ENCODE measurements at regions not wholly inside any gene's neighbourhood (a gene's known extent, or its start where the extent isn't known, plus 50 kb on each side); places are given as distances from the start of the nearest gene placed in this dataset.

DNA sequence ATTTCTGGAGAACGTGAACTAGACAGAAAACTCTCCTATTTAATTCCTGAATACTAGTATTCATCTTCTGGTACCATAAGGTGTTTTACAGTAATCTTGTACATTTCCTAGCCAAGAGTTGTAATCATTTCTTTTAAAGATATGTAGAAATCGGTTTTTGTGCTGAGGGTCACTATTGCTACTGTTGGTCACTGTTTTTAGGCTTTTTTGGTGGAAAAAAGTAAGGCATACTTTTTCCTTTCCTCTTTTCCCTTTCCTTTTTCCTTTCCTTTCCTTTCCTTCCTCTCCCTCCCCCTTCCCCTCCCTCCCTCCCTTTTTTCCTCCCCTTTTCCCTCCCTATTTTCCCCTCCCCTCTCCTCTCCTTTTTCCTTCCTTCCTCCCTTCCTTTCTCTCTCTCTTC, 706.4 kb upstream of the GOT2 start:
- no peak for DNase-seq

DNA sequence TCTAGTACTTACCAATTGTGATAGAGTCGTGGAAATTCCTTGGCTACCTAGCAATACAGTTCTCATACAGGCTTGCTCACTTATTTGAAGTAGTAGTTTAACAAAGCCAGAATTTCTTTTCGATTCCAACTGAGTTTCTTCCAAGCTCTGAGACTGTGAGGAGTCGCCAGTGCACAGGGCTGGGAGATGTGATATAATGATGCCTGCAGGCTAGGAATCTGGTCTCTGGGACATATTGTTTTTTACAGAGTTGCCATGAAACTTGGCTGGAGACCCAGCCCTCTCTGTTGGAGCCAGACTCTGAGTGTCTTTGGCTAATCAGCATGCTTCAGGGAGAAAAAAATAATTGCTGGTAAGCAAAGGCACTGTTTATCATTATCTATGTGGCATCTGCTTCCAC, 698.8 kb upstream of the GOT2 start:
- DNase-seq: no peak

DNA sequence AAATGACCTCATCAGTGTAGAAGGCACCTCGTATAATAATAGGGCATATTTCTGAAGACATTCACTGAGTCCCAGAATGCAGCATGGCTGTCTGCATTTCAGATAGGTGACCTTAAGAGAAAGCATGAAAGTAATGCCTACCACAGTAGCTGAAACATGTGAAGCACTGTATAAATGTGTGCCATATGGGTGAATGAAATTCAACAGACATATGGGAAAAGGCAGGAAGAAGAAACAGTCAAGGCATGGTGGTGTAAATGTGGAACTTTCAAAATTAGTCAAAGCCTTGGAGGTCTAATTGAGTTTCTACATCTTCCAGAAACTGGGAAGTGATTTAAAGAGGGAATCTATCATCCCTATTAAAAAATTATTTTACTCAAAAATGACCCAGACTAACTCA, 698.2 kb upstream of the GOT2 start:
- no peak for DNase-seq

DNA sequence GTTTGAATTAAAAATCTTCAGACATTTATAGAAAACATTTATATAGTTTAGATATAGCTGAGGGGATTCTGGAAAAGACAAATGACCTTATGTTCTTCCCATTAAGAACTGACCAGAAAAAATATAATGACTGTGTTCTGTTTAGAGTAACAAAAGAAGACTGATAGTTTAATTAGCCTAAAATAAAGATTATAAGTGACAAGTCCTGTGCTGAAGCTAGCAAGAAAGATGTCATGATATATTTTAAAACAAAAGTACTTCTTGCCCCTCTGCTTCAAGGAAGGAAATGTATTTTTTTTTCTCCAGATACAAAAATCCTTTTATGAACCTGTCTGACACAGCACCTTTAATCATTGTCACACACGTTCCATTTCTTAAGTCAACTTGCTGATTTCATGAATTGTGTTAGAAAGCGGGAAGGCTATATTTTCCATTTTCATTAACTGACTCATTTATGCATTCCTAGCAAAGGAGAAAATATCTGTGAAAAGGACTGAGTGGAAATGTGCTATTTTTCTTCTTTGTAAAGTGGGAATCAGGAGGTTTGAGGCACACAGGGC, 690.7 kb upstream of the GOT2 start:
- no peak for DNase-seq

DNA sequence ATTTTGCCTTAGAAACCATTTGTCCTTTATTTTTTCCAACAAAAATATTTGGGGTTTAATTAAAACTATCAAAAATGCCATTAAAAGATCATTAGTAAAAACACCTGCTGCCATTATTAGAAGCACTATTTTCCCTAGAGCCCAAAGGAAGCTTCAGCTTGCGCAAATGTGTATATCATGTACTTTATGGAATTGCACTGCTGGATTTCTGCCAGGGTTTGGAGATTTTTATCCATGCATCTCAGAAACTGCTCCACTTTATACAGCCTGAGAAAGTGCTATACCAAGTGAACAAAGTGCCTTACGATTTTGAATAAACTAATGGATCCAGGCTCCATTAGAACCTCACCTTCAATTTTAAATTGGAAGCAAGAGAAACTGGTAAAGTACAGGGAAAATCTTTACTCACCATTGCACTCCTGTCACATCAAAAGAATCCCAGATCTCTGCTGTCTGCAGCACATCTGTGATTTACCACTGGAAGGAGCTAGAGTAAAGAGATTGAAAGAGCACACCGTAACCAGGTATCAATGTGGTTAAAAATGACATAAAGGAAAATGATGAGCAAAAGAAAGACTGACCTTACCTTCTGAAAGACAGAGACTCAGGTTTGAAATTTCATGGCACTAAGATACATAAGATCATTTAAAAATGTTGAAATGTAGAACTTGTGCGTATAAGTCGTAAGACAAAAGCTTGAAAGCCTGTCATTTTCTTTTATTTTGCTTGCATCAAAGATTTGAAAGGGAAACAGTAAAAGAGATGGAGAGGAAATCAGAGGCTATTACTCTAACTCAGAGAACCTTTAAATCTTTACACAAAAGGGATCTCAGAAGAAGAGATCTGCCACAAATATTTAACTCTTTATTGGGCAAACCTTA, 678.1 kb upstream of the GOT2 start:
- no peak for DNase-seq

DNA sequence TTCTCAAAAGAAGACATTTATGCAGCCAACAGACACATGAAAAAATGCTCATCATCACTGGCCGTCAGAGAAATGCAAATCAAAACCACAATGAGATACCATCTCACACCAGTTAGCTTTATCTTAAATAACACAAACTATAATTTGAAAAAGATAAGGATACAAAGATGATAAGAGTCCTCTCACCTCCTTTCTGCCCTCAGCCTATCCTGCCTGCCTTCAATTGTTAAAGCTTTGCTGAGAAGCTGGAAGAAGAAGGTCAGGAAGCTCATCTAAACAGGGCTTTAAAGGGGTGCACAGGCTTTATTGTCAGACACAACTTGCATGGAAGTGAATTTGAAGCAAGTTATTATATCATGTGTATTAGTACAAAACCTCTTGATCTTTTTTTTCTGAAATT, 676.3 kb upstream of the GOT2 start:
- no peak for DNase-seq

DNA sequence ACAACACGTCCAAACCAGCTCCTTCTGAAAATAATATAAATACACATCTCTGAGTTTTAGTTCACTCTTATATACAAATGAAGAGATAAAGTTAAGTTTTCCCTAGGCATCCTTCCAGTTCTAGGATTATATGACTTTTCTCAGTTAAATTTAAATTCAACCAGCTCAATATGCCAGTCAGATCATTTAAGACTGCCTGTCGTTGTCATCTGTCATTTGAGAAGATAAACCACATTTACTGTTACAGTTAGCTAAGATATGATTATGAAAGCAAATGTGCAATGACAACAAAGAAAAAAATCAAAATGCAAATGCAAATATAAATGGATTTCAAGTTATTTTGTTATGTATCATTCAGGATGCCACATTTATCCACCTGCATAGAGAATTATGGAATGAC, 671.7 kb upstream of the GOT2 start:
- no peak for DNase-seq

DNA sequence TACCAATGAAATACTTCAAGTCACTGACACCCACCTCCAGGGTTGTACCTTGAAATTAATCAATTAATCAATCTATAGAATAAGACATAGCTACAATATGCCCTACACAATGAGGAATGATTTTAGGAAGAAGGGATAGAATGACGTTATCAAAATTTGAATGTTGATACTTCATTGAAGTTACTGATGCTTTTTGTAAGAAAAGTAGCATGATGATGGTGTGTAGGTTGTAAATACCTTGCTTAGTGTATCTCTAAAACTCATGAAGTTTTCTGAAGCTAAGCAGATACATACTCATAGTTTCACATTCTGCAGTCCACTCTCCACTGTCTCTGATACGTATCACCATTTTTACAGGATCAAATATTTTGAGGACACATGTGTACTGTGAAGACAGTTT, 670.4 kb upstream of the GOT2 start:
- no peak for DNase-seq

DNA sequence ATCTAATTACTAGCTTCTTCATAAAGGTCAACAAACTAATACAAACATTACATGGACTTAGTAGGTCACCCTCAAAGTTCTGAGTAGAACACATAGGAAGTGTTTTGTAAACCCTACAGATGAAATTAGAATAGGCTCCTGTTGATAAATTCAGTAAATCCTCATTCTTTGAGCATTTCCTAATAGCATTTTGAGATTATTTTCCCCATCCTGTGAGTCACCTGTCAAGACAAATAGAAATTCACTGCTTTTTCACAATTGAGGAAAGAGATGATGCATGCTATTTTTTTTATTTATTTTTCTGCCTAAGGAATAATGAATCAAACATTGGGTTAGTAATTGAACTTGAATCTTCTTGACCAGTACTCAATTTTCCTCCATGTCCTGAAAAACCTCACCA, 666.7 kb upstream of the GOT2 start:
- DNase-seq: no peak

DNA sequence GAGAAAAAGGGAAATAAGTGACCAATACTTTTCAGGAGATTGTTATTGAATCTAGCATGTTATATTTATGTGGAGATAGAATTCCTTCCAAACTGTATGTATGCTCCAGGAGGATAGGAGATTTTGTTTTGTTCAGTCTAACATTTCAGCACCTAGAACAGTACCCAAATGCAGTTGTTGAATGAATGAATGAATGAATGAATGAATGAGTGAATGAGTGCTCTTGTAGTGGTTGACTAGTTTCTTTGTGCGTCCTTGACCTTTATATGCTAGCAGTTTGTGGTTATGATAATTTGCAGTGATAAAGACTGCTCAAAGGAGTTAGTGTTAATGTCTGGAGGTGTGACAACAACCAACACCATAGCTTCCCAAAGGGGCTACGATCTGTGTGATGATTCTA, 663.5 kb upstream of the GOT2 start:
- no peak for DNase-seq

DNA sequence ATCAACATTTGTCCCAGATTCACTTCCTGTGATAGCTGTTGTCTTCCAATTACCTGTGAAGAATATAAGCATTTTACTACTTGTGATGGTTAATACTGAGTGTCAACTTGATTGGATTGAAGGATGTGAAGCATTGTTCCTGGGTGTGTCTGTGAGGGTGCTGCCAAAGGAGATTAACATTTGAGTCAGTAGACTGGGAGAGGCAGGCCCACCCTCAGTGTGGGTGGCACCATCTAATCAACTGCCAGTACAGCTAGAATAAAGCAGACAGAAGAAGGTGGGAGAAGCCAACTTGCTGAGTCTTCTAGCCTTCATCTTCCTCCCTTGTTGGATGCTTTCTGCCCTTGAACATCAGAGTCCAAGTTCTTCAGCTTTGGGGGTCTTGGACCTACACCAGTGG, 660.4 kb upstream of the GOT2 start:
- DNase-seq: no peak

DNA sequence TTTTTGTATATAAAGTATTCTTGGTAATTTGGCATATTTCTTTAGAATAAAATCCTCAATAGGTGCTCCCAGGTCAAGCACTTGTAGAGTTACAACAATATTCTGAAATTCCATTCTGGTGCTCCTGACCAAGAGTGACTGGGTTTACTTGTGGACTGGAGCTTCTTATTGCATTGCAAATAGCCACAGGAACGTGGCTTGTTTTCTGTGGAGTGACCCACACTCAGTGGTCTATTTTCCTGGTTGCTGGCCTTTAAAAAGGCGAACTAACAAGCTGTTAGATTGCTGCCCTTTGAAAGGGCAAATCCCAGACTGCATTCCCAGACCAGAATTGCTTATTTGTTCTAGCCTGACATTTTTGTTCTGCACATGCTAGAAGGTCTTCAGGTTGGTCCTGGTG, 658.8 kb upstream of the GOT2 start:
- DNase-seq: no peak

DNA sequence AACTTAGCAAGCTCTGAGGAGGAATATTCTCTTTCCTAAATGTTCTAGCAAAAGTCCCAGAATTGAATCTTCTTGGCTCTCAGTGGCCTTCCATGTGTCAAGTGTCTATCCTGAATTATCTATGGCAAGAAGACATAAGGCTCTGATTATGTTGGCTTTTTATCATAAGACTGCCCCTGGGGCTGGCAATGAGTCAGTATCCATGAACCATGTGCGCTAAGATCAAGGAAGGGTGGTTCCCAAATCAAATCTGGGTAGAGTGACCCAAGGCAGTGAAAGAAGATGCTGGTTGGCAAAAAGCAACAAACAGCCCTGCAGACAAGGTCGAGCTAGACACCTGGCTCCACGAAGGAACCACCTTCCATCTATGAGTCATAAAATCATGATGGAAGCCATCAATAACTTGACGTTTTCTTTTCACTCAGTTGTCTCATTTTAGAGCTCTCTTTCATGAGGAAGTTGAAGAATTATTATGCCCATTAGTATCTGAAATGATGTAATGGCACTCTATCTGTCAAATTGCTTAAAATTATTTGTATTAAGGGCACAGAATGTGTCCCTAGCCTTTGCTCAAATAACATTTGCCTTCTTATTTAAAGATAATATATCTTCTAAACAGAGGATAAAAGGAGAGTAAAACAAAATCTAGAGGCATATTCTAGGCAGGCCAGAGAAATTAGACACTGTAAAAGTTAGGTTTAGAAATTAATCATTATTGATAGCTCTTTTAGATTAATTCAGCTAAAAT, 657.7 kb upstream of the GOT2 start:
- DNase-seq: no peak

DNA sequence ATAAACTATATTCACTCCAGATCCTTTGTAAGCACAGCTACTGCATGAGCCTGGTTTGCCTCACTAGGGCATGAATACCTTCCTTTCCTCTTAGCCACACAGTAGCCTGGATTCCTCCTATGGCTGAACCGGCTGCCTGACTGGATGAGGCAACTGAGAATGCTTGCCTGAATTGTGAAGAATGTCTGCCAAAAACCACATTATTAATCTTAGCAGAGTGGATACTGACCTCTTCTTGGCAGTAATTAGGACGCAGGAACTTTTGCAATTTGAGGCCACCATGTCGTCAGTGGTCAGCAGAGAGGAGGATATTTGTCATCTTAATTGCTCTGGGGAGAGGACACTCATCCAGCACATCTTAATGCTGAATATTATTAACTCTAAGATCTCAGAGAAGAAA, 651.8 kb upstream of the GOT2 start:
- no peak for DNase-seq

DNA sequence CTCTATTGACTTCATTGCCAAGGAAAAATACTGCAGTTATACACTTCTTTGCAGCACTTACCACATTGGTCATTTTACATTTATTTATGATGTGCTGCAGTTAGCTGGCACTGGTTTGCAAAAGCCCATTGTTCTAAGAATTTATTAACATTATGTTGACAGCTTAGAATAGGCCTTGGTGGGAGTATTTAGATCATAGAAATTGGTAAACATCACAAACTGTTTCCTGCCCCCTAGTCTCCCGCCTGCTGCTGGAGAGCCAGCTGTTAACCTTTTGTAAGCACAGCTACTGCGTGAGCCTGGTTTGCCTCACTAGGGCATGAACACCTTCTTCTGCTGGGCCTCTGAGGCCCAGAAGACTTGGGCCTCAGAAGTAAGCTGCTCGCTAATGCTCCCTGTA, 651.4 kb upstream of the GOT2 start:
- no peak for DNase-seq

DNA sequence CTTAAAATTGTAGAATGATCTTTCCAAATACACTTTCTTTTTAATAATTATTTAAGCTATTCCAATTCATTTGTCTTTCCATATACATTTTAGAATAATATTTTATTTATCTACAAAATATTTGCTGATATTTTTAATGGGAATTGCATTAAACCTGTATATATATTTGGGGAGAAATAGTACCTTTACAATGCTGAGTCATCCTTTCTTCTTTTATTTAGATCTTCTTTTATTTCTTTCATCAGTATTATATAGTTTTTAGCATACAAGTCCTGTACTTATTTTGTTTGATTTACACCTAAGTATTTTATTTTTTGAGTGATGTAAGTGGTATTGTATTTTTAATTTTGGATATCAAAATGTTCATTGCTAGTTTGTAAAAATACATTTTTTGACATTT, 639.5 kb upstream of the GOT2 start:
- DNase-seq: no peak

DNA sequence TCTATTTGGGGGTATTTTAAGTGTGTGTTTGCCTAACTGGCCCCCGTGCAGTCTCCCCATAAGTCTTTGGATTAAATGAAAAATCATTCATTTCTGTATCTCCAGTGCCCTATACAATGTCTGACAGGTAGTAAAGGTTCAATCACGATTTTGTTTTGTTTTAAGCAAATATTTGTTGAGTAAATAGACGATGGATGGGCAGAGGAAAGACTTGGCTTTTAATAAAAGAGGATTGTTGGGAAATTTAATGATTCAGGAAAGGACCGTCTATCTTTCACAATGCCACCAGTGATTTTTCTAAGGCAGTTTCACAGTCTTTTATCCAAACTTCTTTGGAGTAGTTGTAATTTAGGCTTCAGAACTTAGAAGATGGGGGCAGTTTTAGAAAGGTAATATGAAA, 636.6 kb upstream of the GOT2 start:
- no peak for DNase-seq

DNA sequence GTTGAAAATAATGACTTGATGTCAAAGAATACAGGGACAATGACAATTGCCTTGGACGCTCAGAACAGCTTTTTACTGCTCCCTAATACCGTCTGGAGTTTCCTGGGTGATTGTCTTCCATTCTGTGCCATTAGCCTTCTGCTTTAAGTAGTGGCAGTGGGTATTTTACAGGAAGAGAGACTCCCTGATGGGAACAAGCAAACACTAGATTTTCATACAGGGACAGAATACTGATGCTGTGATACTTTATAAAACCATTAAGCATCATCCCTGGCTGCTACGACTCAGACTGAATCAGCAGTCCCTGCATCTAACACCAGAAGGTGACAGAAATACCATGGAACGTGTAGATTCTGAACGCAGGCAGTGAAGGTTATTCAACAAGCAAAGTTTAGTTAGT, 635.4 kb upstream of the GOT2 start:
- DNase-seq: no peak

DNA sequence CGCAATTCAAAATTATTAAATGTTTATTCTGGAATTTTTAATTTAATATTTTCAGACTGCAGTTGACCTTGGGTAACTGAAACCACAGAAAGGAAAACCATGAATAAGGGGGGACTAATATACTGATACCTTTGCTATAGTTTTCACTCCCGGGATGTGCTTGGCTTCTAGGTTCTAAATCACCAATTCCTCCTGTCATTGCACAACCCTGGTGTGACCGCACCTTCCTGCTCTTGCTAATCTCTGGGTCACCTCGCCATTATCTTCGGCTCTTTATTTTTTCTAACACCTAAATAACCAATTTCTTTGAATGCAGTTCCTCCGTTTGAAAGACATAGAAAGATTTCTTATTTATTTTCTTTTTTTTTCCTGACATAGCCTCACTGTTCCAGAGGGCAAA, 634.5 kb upstream of the GOT2 start:
- DNase-seq: no peak

DNA sequence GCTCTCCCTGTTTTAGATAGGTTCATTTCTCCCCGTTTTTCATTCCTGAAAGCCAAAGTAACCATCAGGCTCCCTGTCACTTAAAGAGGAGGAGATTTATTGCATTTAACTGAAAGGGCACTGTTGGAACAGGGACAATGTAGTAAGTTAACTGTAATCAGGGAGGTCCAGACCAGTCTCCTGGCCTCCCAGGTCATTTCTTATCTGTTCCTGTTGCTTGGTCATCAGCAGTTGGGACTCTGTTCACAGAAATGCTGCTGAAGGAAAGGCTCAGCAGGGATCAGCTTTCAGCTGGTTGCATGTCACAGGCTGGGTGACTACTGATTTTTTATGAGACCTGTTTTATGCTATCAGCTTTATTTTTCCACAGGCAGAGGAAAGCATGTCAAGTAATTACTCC, 622.6 kb upstream of the GOT2 start:
- DNase-seq: no peak

DNA sequence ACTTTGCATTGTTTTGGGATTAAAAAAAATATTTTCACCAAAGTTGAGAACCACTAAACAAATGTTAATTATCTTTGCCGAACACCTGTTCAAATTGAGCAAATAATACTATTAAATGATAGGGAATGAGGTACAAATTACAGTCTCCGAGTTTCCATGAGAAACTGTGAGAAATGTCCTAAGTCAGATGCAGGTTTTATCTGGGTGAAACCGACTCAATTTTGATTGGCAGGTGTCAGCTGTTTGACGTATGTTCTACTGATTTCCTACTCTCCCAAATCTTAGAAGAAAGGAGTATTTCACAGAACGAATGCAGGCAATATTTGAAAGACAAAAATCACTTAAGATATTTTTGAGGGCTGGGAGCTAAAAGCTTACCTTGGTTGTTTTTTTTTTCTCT, 622.0 kb upstream of the GOT2 start:
- no peak for DNase-seq

DNA sequence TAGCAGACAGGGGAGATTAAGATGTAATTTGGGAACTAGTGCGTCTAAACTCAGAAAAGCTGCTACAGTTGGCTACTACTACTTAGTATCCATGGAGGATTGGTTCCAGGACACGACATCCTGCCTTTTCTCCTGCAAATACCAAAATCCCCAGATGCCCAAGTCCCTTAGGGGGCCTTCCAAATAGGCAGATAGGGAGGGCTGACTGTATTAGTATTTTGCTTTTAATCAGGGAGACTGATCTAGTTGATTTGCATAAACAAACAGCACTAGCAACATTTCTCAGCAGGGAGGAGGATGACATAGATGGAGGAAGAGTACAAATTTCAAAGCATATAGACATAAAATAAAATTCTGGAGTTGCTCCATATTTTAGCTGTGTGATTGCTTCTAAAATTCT, 621.6 kb upstream of the GOT2 start:
- no peak for DNase-seq

DNA sequence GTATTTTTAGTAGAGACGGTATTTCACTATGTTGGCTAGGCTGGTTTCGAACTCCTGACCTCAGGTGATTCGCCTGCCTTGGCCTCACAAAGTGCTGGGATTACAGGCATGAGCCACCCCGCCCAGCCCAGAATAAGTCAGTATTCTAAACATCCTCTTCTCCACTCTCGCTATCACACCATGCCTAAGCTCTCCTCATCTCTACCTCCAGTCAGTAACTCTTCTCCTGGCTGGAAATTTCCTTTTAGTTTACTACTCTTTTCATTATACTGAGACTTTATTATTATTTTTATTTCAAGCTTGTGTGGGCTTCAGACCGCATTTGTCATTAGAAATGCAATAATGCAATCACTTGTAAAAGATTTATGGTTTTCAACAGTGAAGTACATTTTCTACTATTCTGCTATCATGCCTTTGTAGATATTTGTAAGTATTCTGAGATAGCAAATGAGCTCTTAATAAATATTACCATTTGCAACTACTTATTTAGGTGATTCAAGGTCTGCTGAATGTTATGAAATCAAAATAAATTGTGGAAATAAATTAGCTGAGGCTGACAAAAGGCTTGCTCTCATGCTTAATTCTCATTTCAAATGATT, 617.3 kb upstream of the GOT2 start:
- no peak for DNase-seq

DNA sequence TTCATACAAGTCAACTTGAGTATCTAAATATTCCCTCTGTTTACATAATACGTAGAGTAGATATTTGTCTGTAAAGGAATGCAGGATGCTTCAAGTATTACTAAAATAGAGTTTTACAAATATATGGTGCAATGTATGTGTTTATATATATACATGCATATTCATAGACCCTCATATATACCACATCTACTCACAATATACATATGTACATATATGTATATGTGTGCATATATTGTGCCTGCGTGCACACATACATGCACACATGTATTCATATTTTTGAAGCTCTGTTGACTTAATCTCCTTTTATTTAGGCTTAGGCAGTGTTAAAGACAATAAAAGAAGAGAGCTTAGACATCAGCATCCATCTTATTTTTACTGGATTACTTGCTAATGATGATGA, 616.6 kb upstream of the GOT2 start:
- no peak for DNase-seq

All from stimulated activated CD4-positive, alpha-beta T cell treated with anti-CD3 and anti-CD28 coated beads, Interleukin-15, amount 100 ng/mL, for 24 hours (primary cell).